Left lobe of liver (tissue), 2 donors: ENCODE measurements at regions not wholly inside any gene's neighbourhood (a gene's known extent, or its start where the extent isn't known, plus 50 kb on each side); places are given as distances from the start of the nearest gene placed in this dataset.
"Not testable (repeated sequence)": the region's sequence is repeated elsewhere in the genome, so short reads cannot be mapped to it uniquely, and the experiment has no call there.

Experiments used
- ATAC-seq: fragments of 200-7000 bp; cut with Tn5 transposase; one replicate; pipeline ENCODE4 v1.9.1; 2020; ENCODE audit warnings: mild to moderate bottlenecking, moderate library complexity
- DNase-seq: peaks from one replicate; pipeline ENCODE4 v3.0.0-alpha.2; 2020; ENCODE audit warnings: low spot score
- donor health status: DM: no; HTN: no; CAD: no; lungs with moderate emphysema.
- donor health status: DM: no; HTN: yes; CAD: no.

GRCh38 chr4:179601671-179602070, 2159.4 kb upstream of the AGA start:
- no peak for ATAC-seq
- DNase-seq, result no peak

- no peak for ATAC-seq
- DNase-seq, result no peak
Observed at GRCh38 chr4:179605196-179605595, 2163.0 kb upstream of the AGA start.

GRCh38 chr4:179607003-179607402, 2164.8 kb upstream of the AGA start:
- ATAC-seq, result no peak
- DNase-seq, result no peak

GRCh38 chr4:179615704-179616103, 2173.5 kb upstream of the AGA start:
- ATAC-seq, result no peak
- no peak for DNase-seq

GRCh38 chr4:179618966-179619365, 2176.7 kb upstream of the AGA start:
- ATAC-seq (no peak), DNase-seq (no peak)

- no peak for ATAC-seq
- DNase-seq, result no peak
Observed at GRCh38 chr4:179624768-179625181, 2182.5 kb upstream of the AGA start.

GRCh38 chr4:179625406-179625805, 2183.2 kb upstream of the AGA start:
- ATAC-seq (no peak), DNase-seq (no peak)

- no peak for DNase-seq
- no peak for ATAC-seq
Observed at GRCh38 chr4:179626687-179627086, 2184.4 kb upstream of the AGA start.

- ATAC-seq, result no peak
- no peak for DNase-seq
Observed at GRCh38 chr4:179631321-179631720, 2189.1 kb upstream of the AGA start.

GRCh38 chr4:179634862-179635261, 2192.6 kb upstream of the AGA start:
- DNase-seq, result no peak
- no peak for ATAC-seq

GRCh38 chr4:179662522-179662921, 2220.3 kb upstream of the AGA start:
- no peak for DNase-seq
- no peak for ATAC-seq

GRCh38 chr4:179663641-179664429, 2221.6 kb upstream of the AGA start:
- ATAC-seq (no peak), DNase-seq (no peak)

- no peak for ATAC-seq
- DNase-seq, result no peak
Observed at GRCh38 chr4:179664430-179665027, 2222.3 kb upstream of the AGA start.

GRCh38 chr4:179666226-179666625, 2224.0 kb upstream of the AGA start:
- DNase-seq (no peak), ATAC-seq (no peak)

- DNase-seq (no peak), ATAC-seq (no peak)
Observed at GRCh38 chr4:179671609-179672008, 2229.4 kb upstream of the AGA start.

- DNase-seq (no peak), ATAC-seq (no peak)
Observed at GRCh38 chr4:179678093-179678814, 2236.0 kb upstream of the AGA start.

- ATAC-seq, DNase-seq: not testable (repeated sequence)
Observed at GRCh38 chr4:179683661-179684060, 2241.4 kb upstream of the AGA start.

- DNase-seq (no peak), ATAC-seq (no peak)
Observed at GRCh38 chr4:179692222-179692621, 2250.0 kb upstream of the AGA start.

GRCh38 chr4:179695175-179695574, 2252.9 kb upstream of the AGA start:
- DNase-seq (no peak), ATAC-seq (no peak)

GRCh38 chr4:179698321-179698720, 2256.1 kb upstream of the AGA start:
- no peak for DNase-seq
- ATAC-seq, result no peak

- no peak for ATAC-seq
- DNase-seq, result no peak
Observed at GRCh38 chr4:179709961-179710624, 2267.9 kb upstream of the AGA start.
